ENCODE measurements at regions not wholly inside any gene's neighbourhood (a gene's known extent, or its start where the extent isn't known, plus 50 kb on each side); places are given as distances from the start of the nearest gene placed in this dataset.

- TF ChIP-seq ZNF274 (IDR thresholded peaks at IDR 0.05; ENCODE audit: low read depth, low read length) (no peak), YY1 (IDR thresholded peaks at IDR 0.05; ENCODE audit: insufficient read depth, insufficient read length) (no peak)
Measured at GRCh38 chr14:22485178-22485577, 103.8 kb downstream of the DAD1 start.

All from NT2/D1 (cell line).